ENCODE measurements at regions not wholly inside any gene's neighbourhood (a gene's known extent, or its start where the extent isn't known, plus 50 kb on each side); places are given as distances from the start of the nearest gene placed in this dataset.

GRCh38 chr3:17972959-17973906 is 230.8 kb upstream of the TBC1D5 start:
- no peaks in the 10 kb centered on the region for H4K20me1 ChIP-seq (ENCODE audit: insufficient read depth)
- H3K27ac ChIP-seq (ENCODE audit: low read depth in 2 of 2, low read length in 1 of 2) = no peak overlapping the region
- 72% methylated on average over 10 of the region's 10 CpGs for WGBS (ENCODE audit: low lambda C conversion rate)

More at GRCh38 chr3:17972959-17973906, 230.8 kb upstream of the TBC1D5 start:
- Histone ChIP-seq H3K36me3 (replicated peaks in 1 of 2; ENCODE audit: control insufficient read depth in 1 of 2, insufficient read depth in 2 of 2, low read length in 1 of 2) (no peaks in the 10 kb centered on the region), H3K4me3 (ENCODE audit: low read depth in 2 of 2, low read length in 1 of 2) (no peak overlapping the region), H3K79me2 (ENCODE audit: insufficient read depth) (no peaks in the 10 kb centered on the region), H3K4me2 (no peak overlapping the region), H3K4me1 (ENCODE audit: control insufficient read depth in 1 of 2, insufficient read depth in 2 of 2, low read depth in 1 of 2, low read length in 1 of 2) (no peaks in the 10 kb centered on the region), H2AFZ (ENCODE audit: low read depth) (no peak overlapping the region), H3F3A (replicated peaks; ENCODE audit: insufficient read depth) (no peaks in the 10 kb centered on the region), H3K27me3 (ENCODE audit: insufficient read depth) (no peaks in the 10 kb centered on the region), H3K9ac (no peak overlapping the region), H3K9me3 (no peaks in the 10 kb centered on the region), H3K9me2 (no peaks in the 10 kb centered on the region)
- TF ChIP-seq ELF1 (IDR thresholded peaks at IDR 0.05) = no peak
- TF ChIP-seq IRF3 (IDR thresholded peaks at IDR 0.05; ENCODE audit: low read depth, low read length) = no peak
- no peak for TF ChIP-seq CTCF (IDR thresholded peaks at IDR 0.05)
- TF ChIP-seq, protein P1, sequence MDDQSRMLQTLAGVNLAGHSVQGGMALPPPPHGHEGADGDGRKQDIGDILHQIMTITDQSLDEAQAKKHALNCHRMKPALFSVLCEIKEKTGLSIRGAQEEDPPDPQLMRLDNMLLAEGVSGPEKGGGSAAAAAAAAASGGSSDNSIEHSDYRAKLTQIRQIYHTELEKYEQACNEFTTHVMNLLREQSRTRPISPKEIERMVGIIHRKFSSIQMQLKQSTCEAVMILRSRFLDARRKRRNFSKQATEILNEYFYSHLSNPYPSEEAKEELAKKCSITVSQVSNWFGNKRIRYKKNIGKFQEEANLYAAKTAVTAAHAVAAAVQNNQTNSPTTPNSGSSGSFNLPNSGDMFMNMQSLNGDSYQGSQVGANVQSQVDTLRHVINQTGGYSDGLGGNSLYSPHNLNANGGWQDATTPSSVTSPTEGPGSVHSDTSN (IDR thresholded peaks at IDR 0.05) = no peak
- no peak for TF ChIP-seq NRF1 (IDR thresholded peaks at IDR 0.05; ENCODE audit: low read depth, low read length)
- TF ChIP-seq MXI1 (IDR thresholded peaks at IDR 0.05; ENCODE audit: low read depth, low read length) = no peak
- TF ChIP-seq GABPA (IDR thresholded peaks at IDR 0.05; ENCODE audit: low read depth) = no peak
- no peak for TF ChIP-seq EZH2phosphoT487 (IDR thresholded peaks at IDR 0.05; ENCODE audit: borderline replicate concordance, low read depth)
- TF ChIP-seq YY1 (IDR thresholded peaks at IDR 0.05; ENCODE audit: low read depth) = no peak
- TF ChIP-seq SIN3A (IDR thresholded peaks at IDR 0.05; ENCODE audit: borderline replicate concordance, low read depth, low read length) = no peak
- TF ChIP-seq USF2 (IDR thresholded peaks at IDR 0.05; ENCODE audit: borderline replicate concordance, low read depth, low read length) = no peak
- TF ChIP-seq TCF12 (IDR thresholded peaks at IDR 0.05) = no peak
- no peak for TF ChIP-seq POLR2AphosphoS5 (IDR thresholded peaks at IDR 0.05; ENCODE audit: low read depth, low read length)
- no peak for TF ChIP-seq GATA2 (CRISPR knock-in tag; IDR thresholded peaks at IDR 0.05)
- no peak for TF ChIP-seq TEAD4 (IDR thresholded peaks at IDR 0.05; ENCODE audit: borderline replicate concordance, insufficient read depth)
- no peak for TF ChIP-seq REST (IDR thresholded peaks at IDR 0.05; ENCODE audit: low read depth, low read length)
- no peak for TF ChIP-seq FOSL2 (IDR thresholded peaks at IDR 0.05; ENCODE audit: borderline replicate concordance, low read depth)
- TF ChIP-seq RFX5 (IDR thresholded peaks at IDR 0.05; ENCODE audit: low read length) = no peak
- TF ChIP-seq, protein P2, sequence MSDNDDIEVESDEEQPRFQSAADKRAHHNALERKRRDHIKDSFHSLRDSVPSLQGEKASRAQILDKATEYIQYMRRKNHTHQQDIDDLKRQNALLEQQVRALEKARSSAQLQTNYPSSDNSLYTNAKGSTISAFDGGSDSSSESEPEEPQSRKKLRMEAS (IDR thresholded peaks at IDR 0.05; ENCODE audit: low read depth) = no peak
- no peak for TF ChIP-seq EP300 (IDR thresholded peaks at IDR 0.05; ENCODE audit: borderline replicate concordance in 1 of 2, low read depth in 1 of 2, low read length in 1 of 2)
- DNase-seq = no peak
- ChIA-PET POLR2A (no interaction called here), CTCF (interaction anchor here (0.8 to 1.7 kb wide), 5 partner anchors 20 to 416 kb away, joined by 3 to 6 read pairs (median 3); no protein-coding TSS in a partner anchor)

Data from SK-N-SH (cell line).